ENCODE measurements at regions not wholly inside any gene's neighbourhood (a gene's known extent, or its start where the extent isn't known, plus 50 kb on each side); places are given as distances from the start of the nearest gene placed in this dataset.

- Histone ChIP-seq H4K20me1 (replicated peaks; ENCODE audit: insufficient read depth) (no peaks in the 10 kb centered on the region), H3K79me2 (replicated peaks; ENCODE audit: insufficient read depth) (no peaks in the 10 kb centered on the region), H3F3A (replicated peaks; ENCODE audit: low read depth) (no peaks in the 10 kb centered on the region), H2AFZ (peak overlapping the region; percentile 87; the same call in 1 of the 2 replicates), H3K4me1 (ENCODE audit: insufficient read depth) (peaks cover 6% of the 10 kb centered on the region; the same call in 1 of the 2 replicates), H3K9me2 (ENCODE audit: insufficient read depth) (no peaks in the 10 kb centered on the region), H3K4me3 (no peak overlapping the region), H3K27ac (ENCODE audit: low read depth) (no peak overlapping the region), H3K36me3 (ENCODE audit: insufficient read depth) (no peaks in the 10 kb centered on the region), H3K27me3 (ENCODE audit: insufficient read depth) (no peaks in the 10 kb centered on the region), H3K4me2 (no peak overlapping the region)
- Mint-ChIP-seq H3K4me1 (peaks cover 4% of the 10 kb centered on the region), H3K36me3 (ENCODE audit: low read depth) (no peaks in the 10 kb centered on the region), H3K27me3 (ENCODE audit: insufficient read depth, low read depth, poor library complexity) (peaks cover 7% of the 10 kb centered on the region), H3K9me3 (no peaks in the 10 kb centered on the region), H3K27ac (no peak overlapping the region), H3K4me3 (no peak overlapping the region)
- ATAC-seq (no peak), DNase-seq (ENCODE audit: low spot score) (no peak)
- TF ChIP-seq EZH2 (IDR thresholded peaks at IDR 0.05; ENCODE audit: low read depth, unreplicated experiment), result no peak
- no peak for TF ChIP-seq CREB1 (CRISPR knock-in tag; IDR thresholded peaks at IDR 0.05; ENCODE audit: low read depth)
- no peak for TF ChIP-seq EZH2phosphoT487 (IDR thresholded peaks at IDR 0.05; ENCODE audit: unreplicated experiment)
- no peak for TF ChIP-seq ETS1 (IDR thresholded peaks at IDR 0.05)
Observed at GRCh38 chr6:113630738-113631535, 226.2 kb upstream of the MARCKS start.

DNA sequence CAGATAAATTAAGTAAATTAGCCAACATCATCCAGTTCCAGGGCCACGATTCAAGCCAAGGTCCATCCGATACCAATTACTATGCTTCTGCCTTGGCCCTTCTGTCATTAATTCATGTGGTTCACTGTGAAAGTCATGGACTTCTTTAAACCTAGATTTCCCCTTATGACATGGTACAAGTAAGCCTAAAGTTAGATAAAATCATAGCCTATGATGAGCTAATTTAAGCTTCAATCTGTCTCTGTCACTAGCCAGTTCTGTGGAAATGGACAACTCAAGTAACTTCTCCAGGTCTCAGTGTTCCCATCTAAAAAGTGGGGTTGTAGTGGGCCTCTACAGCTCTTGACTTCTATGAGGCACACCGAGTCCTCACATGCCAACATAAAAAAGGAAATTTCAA, 225.5 kb upstream of the MARCKS start:
- peaks cover 4% of the 10 kb centered on the region for H3K4me1 Mint-ChIP-seq
- no peaks in the 10 kb centered on the region for H3K9me2 ChIP-seq (ENCODE audit: insufficient read depth)
- no peak for DNase-seq (ENCODE audit: low spot score)
- H3K79me2 ChIP-seq (replicated peaks; ENCODE audit: insufficient read depth), result no peaks in the 10 kb centered on the region
- H3K4me1 ChIP-seq (ENCODE audit: insufficient read depth), result peaks cover 6% of the 10 kb centered on the region; the same call in 1 of the 2 replicates
- H3K36me3 ChIP-seq (ENCODE audit: insufficient read depth), result no peaks in the 10 kb centered on the region
- H3K36me3 Mint-ChIP-seq (ENCODE audit: low read depth), result no peaks in the 10 kb centered on the region
- H3F3A ChIP-seq (replicated peaks; ENCODE audit: low read depth), result no peaks in the 10 kb centered on the region
- no peak for ATAC-seq
- no peak overlapping the region for H3K4me3 ChIP-seq
- H3K4me3 Mint-ChIP-seq, result no peak overlapping the region
- H3K27me3 ChIP-seq (ENCODE audit: insufficient read depth), result no peaks in the 10 kb centered on the region
- H3K27ac ChIP-seq (ENCODE audit: low read depth), result no peak overlapping the region
- H3K27ac Mint-ChIP-seq, result no peak overlapping the region
- H2AFZ ChIP-seq, result no peak overlapping the region
- H3K4me2 ChIP-seq, result no peak overlapping the region
- H4K20me1 ChIP-seq (replicated peaks; ENCODE audit: insufficient read depth), result no peaks in the 10 kb centered on the region
- H3K27me3 Mint-ChIP-seq (ENCODE audit: insufficient read depth, low read depth, poor library complexity), result peaks cover 7% of the 10 kb centered on the region
- no peaks in the 10 kb centered on the region for H3K9me3 Mint-ChIP-seq
- no peak for TF ChIP-seq EZH2 (IDR thresholded peaks at IDR 0.05; ENCODE audit: low read depth, unreplicated experiment)
- no peak for TF ChIP-seq ETS1 (IDR thresholded peaks at IDR 0.05)
- no peak for TF ChIP-seq ZNF331 (CRISPR knock-in tag; IDR thresholded peaks at IDR 0.05; ENCODE audit: low read depth)
- TF ChIP-seq REST (IDR thresholded peaks at IDR 0.05; ENCODE audit: unreplicated experiment), result no peak
- TF ChIP-seq ZNF114 (CRISPR knock-in tag; IDR thresholded peaks at IDR 0.05), result no peak
- TF ChIP-seq, protein P1, sequence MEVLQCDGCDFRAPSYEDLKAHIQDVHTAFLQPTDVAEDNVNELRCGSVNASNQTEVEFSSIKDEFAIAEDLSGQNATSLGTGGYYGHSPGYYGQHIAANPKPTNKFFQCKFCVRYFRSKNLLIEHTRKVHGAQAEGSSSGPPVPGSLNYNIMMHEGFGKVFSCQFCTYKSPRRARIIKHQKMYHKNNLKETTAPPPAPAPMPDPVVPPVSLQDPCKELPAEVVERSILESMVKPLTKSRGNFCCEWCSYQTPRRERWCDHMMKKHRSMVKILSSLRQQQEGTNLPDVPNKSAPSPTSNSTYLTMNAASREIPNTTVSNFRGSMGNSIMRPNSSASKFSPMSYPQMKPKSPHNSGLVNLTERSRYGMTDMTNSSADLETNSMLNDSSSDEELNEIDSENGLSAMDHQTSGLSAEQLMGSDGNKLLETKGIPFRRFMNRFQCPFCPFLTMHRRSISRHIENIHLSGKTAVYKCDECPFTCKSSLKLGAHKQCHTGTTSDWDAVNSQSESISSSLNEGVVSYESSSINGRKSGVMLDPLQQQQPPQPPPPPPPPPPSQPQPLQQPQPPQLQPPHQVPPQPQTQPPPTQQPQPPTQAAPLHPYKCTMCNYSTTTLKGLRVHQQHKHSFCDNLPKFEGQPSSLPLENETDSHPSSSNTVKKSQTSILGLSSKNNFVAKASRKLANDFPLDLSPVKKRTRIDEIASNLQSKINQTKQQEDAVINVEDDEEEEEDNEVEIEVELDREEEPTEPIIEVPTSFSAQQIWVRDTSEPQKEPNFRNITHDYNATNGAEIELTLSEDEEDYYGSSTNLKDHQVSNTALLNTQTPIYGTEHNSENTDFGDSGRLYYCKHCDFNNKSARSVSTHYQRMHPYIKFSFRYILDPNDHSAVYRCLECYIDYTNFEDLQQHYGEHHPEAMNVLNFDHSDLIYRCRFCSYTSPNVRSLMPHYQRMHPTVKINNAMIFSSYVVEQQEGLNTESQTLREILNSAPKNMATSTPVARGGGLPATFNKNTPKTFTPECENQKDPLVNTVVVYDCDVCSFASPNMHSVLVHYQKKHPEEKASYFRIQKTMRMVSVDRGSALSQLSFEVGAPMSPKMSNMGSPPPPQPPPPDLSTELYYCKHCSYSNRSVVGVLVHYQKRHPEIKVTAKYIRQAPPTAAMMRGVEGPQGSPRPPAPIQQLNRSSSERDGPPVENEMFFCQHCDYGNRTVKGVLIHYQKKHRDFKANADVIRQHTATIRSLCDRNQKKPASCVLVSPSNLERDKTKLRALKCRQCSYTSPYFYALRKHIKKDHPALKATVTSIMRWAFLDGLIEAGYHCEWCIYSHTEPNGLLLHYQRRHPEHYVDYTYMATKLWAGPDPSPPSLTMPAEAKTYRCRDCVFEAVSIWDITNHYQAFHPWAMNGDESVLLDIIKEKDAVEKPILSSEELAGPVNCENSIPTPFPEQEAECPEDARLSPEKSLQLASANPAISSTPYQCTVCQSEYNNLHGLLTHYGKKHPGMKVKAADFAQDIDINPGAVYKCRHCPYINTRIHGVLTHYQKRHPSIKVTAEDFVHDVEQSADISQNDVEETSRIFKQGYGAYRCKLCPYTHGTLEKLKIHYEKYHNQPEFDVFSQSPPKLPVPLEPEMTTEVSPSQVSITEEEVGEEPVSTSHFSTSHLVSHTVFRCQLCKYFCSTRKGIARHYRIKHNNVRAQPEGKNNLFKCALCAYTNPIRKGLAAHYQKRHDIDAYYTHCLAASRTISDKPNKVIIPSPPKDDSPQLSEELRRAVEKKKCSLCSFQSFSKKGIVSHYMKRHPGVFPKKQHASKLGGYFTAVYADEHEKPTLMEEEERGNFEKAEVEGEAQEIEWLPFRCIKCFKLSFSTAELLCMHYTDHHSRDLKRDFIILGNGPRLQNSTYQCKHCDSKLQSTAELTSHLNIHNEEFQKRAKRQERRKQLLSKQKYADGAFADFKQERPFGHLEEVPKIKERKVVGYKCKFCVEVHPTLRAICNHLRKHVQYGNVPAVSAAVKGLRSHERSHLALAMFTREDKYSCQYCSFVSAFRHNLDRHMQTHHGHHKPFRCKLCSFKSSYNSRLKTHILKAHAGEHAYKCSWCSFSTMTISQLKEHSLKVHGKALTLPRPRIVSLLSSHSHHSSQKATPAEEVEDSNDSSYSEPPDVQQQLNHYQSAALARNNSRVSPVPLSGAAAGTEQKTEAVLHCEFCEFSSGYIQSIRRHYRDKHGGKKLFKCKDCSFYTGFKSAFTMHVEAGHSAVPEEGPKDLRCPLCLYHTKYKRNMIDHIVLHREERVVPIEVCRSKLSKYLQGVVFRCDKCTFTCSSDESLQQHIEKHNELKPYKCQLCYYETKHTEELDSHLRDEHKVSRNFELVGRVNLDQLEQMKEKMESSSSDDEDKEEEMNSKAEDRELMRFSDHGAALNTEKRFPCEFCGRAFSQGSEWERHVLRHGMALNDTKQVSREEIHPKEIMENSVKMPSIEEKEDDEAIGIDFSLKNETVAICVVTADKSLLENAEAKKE (CRISPR knock-in tag; IDR thresholded peaks at IDR 0.05), result no peak
